ENCODE measurements at regions not wholly inside any gene's neighbourhood (a gene's known extent, or its start where the extent isn't known, plus 50 kb on each side); places are given as distances from the start of the nearest gene placed in this dataset.

DNA sequence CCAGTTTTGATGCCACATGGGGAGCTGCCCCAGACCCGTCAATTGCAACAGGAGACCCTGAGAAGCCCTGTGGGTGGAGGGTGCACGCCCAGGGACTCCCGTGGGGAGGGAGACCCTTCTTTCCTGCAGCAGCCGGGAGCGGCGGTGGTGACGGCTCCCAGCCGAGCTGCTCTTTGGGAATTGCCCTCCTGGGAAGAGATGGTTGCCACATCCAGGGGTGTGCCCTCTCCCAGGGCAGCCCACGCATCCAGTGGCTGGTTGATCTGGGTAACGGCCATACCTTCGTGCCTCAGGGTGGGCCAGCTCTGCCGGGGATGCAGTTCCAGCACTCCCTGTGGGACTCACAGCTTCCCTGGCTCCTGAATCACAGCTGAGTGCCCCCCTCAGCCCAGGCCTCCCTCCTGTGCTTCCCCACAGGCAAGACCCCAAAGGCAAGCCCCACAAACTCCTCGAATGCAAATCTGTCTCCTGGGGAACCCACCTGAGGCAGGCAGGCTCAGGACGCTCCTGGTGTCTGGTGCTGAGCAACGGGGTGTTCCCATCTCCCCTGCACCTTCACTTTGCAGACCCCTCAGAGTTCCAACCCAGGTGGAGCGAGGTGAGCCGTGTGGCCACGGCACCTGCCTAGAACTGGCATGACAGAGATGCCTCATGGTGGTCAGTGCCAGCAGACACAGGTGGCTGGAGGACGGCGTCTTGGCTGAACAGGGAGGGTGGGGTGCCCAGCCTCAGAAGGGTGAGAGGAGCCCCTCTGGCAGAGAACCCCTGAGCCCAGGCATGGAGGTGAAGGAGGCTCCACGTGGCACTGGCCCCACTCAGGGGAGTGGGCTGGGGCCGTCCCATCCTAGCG is 1027.4 kb downstream of the BRD1 start:
- TF ChIP-seq POLR2A (IDR thresholded peaks at IDR 0.05; ENCODE audit: low read depth, low read length): no peak
- TF ChIP-seq, protein P1, sequence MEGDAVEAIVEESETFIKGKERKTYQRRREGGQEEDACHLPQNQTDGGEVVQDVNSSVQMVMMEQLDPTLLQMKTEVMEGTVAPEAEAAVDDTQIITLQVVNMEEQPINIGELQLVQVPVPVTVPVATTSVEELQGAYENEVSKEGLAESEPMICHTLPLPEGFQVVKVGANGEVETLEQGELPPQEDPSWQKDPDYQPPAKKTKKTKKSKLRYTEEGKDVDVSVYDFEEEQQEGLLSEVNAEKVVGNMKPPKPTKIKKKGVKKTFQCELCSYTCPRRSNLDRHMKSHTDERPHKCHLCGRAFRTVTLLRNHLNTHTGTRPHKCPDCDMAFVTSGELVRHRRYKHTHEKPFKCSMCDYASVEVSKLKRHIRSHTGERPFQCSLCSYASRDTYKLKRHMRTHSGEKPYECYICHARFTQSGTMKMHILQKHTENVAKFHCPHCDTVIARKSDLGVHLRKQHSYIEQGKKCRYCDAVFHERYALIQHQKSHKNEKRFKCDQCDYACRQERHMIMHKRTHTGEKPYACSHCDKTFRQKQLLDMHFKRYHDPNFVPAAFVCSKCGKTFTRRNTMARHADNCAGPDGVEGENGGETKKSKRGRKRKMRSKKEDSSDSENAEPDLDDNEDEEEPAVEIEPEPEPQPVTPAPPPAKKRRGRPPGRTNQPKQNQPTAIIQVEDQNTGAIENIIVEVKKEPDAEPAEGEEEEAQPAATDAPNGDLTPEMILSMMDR (conservative IDR thresholded peaks at IDR 0.05; ENCODE audit: low read depth, low read length): no peak
- no peak for TF ChIP-seq MAZ (IDR thresholded peaks at IDR 0.05; ENCODE audit: borderline replicate concordance, low read depth, low read length)
- TF ChIP-seq MAFK (IDR thresholded peaks at IDR 0.05; ENCODE audit: low read depth, low read length): no peak
- no peak for TF ChIP-seq SMC3 (IDR thresholded peaks at IDR 0.05; ENCODE audit: low read depth, low read length)
- no peak for TF ChIP-seq RCOR1 (IDR thresholded peaks at IDR 0.05; ENCODE audit: insufficient replicate concordance, low read length)
- no peak for TF ChIP-seq MXI1 (IDR thresholded peaks at IDR 0.05; ENCODE audit: borderline replicate concordance, low read depth, low read length)
- TF ChIP-seq, protein P2, sequence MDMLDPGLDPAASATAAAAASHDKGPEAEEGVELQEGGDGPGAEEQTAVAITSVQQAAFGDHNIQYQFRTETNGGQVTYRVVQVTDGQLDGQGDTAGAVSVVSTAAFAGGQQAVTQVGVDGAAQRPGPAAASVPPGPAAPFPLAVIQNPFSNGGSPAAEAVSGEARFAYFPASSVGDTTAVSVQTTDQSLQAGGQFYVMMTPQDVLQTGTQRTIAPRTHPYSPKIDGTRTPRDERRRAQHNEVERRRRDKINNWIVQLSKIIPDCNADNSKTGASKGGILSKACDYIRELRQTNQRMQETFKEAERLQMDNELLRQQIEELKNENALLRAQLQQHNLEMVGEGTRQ (IDR thresholded peaks at IDR 0.05; ENCODE audit: low read depth, low read length): no peak
- no peak for TF ChIP-seq CEBPB (IDR thresholded peaks at IDR 0.05; ENCODE audit: low read depth, low read length)
- no peak for TF ChIP-seq RAD21 (IDR thresholded peaks at IDR 0.05; ENCODE audit: low read length)
- TF ChIP-seq RFX5 (IDR thresholded peaks at IDR 0.05; ENCODE audit: low read depth, low read length): no peak
- TF ChIP-seq NFE2L2 (IDR thresholded peaks at IDR 0.05; ENCODE audit: low read depth, low read length): no peak

All from IMR-90 (cell line).